ENCODE measurements at regions not wholly inside any gene's neighbourhood (a gene's known extent, or its start where the extent isn't known, plus 50 kb on each side); places are given as distances from the start of the nearest gene placed in this dataset.

DNA sequence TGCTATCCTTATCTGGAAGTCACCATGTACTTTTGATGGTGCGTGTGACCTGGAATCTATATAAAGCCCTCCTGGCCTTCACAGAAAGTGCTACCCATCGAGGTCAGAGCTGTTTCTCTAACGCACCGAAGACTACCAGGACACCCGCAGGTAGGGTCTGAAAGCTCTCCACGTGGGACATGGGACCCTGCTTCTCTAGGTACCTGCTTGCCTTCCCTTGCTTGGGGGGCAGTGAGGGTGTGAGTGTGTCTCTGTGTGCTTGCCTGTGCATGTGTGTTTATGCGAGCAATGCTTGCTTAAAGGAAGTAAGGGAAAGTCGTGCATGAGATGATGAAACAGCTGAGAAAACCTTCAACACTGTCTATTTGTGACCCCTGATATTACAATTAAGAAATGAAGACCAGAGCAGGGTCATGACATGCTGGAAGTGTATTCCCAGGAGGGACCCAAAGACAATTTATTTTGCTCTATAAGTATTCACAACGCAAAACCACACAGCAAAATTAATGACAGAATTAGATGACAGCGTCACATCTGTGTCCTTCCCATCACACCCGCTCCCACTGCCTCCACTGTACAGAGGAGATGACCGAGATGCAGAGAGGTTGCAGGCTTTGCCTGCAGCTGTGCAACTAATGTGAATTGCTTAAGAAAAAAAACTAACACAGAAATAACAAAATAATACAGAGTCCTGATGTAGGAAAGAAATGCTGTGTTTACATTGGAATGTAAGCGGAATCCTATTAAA is 76.4 kb upstream of the HELT start:
- DNase-seq (ENCODE audit: low read depth) = no peak
- TF ChIP-seq, protein P1, sequence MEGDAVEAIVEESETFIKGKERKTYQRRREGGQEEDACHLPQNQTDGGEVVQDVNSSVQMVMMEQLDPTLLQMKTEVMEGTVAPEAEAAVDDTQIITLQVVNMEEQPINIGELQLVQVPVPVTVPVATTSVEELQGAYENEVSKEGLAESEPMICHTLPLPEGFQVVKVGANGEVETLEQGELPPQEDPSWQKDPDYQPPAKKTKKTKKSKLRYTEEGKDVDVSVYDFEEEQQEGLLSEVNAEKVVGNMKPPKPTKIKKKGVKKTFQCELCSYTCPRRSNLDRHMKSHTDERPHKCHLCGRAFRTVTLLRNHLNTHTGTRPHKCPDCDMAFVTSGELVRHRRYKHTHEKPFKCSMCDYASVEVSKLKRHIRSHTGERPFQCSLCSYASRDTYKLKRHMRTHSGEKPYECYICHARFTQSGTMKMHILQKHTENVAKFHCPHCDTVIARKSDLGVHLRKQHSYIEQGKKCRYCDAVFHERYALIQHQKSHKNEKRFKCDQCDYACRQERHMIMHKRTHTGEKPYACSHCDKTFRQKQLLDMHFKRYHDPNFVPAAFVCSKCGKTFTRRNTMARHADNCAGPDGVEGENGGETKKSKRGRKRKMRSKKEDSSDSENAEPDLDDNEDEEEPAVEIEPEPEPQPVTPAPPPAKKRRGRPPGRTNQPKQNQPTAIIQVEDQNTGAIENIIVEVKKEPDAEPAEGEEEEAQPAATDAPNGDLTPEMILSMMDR (IDR thresholded peaks at IDR 0.05; ENCODE audit: insufficient read depth, low read depth, low read length, missing control alignments) = no peak
- no peak overlapping the region for H3K4me3 ChIP-seq (ENCODE audit: low read depth, low read length)

DNA sequence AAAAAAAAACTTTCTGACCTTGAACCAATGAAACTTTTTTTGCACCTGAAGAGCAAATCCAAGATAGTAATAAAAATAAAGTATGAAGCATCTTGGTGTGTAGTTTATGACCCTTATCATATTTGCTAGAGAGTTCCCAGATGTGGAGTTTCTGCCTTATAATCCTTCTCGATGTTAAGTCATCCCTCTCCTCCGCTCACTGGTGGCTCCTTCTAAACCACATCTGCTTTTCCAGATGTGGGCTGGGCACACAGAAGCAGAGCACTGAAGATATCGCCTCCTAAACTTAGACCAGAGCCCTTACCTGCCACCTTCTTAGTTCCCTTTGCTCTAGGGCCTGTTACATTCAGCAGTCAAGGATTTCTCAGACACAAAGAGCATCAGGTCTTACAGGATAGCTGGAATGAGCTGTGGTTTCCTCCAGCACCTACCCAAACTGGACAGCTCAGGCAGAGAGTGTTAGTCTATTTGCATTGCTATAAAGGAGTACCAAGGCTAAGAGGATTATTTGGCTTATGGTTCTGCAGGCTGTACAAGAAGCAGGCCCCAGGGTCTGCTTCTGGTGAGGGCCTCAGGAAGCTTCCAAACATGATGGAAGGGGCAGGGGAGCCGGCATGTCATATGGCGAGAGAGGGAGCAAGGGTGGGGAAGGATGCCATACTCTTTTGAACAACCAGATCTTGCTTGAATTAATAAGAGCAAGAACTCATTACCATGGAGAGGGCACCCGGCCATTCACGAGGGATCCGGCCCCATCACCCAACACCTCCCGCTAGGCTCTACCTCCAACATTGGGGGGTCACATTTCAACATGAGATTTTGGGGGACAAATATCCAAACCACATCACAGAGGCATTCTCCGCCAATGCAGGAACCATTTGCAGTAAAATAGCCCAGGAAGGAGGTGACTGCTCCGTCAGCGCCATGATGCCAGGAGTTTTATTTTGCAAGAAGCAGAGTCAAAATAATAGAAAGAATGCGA is 75.6 kb upstream of the HELT start:
- no peak overlapping the region for H3K4me3 ChIP-seq (ENCODE audit: low read depth, low read length)
- TF ChIP-seq, protein P1 (IDR thresholded peaks at IDR 0.05; ENCODE audit: insufficient read depth, low read depth, low read length, missing control alignments) = no peak
- no peak for DNase-seq (ENCODE audit: low read depth)

DNA sequence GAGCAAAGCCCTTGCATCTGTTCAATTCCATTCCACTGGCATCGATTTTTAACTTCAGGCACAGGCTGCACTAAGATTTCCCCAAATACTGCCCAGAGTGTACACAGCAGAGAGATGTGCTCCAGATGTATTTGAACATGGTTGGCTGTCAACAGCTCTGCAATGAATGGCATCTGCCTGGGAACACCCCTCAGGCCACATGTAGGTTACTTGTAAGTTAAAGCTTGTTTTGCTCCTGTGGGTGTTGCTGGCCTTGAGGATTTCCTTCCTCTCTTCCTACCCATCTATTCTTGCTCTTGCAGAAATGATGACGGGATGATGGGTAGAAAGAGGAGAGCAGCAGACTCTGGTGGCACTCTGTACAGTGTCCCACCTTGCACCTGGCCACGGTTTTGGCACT is 69.3 kb upstream of the HELT start:
- no peak for DNase-seq (ENCODE audit: low read depth)
- no peak overlapping the region for H3K4me3 ChIP-seq (ENCODE audit: low read depth, low read length)
- TF ChIP-seq, protein P1 (IDR thresholded peaks at IDR 0.05; ENCODE audit: insufficient read depth, low read depth, low read length, missing control alignments) = no peak

DNA sequence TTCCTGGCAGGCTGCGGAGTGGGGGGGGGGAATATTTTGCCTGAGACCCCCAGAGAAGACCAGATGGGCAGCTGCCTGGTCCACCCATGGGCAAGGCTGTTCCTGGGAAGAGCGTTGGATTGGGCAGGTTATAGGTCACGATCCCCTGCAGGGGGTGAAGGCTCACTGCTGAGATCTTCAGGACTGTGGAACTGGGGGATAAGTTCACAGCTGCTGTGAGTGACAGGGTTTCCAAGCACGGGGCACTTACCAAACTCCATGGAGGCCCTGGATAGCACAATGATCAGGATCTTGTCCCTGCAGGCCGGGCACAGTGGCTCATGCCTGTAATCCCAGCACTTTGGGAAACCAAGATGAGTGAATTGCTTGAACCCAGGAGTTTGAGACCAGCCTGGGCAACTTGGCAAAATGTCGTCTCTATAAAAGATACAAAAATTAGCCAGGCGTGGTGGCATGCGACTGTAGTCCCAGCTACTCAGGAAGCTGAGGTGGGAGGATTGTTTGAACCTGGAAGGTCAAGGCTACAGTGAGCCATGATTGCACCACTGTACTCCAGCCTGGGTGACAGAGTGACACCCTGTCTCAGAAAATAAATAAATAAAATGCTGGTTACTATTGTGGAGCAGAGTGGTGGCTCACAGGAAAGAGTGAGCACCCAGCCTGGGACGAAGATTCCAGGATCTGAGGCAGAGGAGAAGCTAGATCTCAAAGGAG is 68.0 kb upstream of the HELT start:
- TF ChIP-seq, protein P1 (IDR thresholded peaks at IDR 0.05; ENCODE audit: insufficient read depth, low read depth, low read length, missing control alignments) = no peak
- no peak for DNase-seq (ENCODE audit: low read depth)
- no peak overlapping the region for H3K4me3 ChIP-seq (ENCODE audit: low read depth, low read length)

DNA sequence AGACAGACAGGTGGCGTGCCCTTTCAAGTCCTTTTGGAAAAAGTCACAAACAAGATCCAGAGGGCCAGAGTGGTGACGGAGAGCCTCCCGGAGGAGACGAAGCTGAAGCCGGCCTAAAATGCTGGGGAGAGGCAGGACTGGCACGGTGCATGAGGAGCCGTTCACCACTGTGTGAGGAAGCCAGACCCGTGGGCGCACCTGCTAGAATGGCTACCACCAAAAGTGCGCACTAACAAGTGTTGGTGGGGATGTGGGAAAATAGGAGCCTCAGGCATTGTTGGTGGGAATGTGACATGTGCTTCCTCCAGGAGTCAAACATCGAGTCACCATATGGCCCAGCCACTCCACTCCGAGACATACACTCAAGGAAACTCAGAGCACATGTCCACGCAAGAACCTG is 67.4 kb upstream of the HELT start:
- no peak for DNase-seq (ENCODE audit: low read depth)
- TF ChIP-seq, protein P1 (IDR thresholded peaks at IDR 0.05; ENCODE audit: insufficient read depth, low read depth, low read length, missing control alignments) = no peak
- H3K4me3 ChIP-seq (ENCODE audit: low read depth, low read length) = no peak overlapping the region

DNA sequence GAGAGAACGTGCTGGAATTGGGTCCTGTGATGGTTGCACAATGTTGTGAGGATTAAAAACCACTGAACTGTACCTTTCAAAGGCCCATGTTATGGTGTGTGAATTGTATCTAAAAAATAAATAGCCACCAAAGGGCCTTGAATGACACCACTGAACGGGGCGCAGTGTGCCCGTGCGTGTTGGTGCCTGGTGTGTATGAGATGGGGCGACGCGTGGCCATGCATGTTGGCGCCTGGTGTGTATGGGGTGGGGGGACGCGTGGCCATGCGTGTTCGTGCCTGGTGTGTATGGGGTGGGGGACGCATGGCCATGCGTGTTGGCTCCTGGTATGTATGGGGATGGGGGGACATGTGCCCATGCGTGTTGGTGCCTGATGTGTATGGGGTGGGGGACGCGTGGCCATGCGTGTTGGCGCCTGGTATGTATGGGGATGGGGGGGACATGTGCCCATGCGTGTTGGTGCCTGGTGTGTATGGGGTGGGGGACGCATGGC is 66.6 kb upstream of the HELT start:
- TF ChIP-seq, protein P1 (IDR thresholded peaks at IDR 0.05; ENCODE audit: insufficient read depth, low read depth, low read length, missing control alignments) = no peak
- DNase-seq (ENCODE audit: low read depth) = no peak
- H3K4me3 ChIP-seq (ENCODE audit: low read depth, low read length) = no peak overlapping the region

Data from GM12865 (cell line).